Progenitor cell of endocrine pancreas (in vitro differentiated cells): ENCODE measurements at regions not wholly inside any gene's neighbourhood (a gene's known extent, or its start where the extent isn't known, plus 50 kb on each side); places are given as distances from the start of the nearest gene placed in this dataset.

Experiments
- DNase-seq: peaks from one replicate; pipeline ENCODE4 v3.0.0; 2021; ENCODE audit warnings: low spot score; ENCODE audit not compliant: unreplicated experiment
- H3K27ac Mint-ChIP-seq: 2 replicates; pipeline ENCODE4 v1.8.0; 2021; ENCODE audit warnings: mild to moderate bottlenecking, moderate library complexity, mixed read lengths
- H3K27me3 Mint-ChIP-seq: 2 replicates; pipeline ENCODE4 v1.8.0; 2021; ENCODE audit warnings: mixed read lengths
- H3K36me3 Mint-ChIP-seq: 2 replicates; pipeline ENCODE4 v1.8.0; 2022; ENCODE audit warnings: mixed read lengths; ENCODE audit not compliant: insufficient read depth
- H3K4me1 Mint-ChIP-seq: 2 replicates; pipeline ENCODE4 v1.8.0; 2021; ENCODE audit warnings: low read depth, mixed read lengths
- H3K4me3 Mint-ChIP-seq: 2 replicates; pipeline ENCODE4 v1.8.0; 2021; ENCODE audit warnings: low read depth, mild to moderate bottlenecking, moderate library complexity, mixed read lengths
- H3K9me3 Mint-ChIP-seq: 2 replicates; pipeline ENCODE4 v1.8.0; 2021; ENCODE audit warnings: low read depth, mixed read lengths
- TF ChIP-seq, protein P1 (sequence below): fragments of 200-600 bp; sonication (generic); IDR thresholded peaks from one replicate; pipeline ENCODE4 v1.5.0; 2021; ENCODE audit warnings: antibody characterized with exemption, mild to moderate bottlenecking; ENCODE audit not compliant: unreplicated experiment

DNA sequence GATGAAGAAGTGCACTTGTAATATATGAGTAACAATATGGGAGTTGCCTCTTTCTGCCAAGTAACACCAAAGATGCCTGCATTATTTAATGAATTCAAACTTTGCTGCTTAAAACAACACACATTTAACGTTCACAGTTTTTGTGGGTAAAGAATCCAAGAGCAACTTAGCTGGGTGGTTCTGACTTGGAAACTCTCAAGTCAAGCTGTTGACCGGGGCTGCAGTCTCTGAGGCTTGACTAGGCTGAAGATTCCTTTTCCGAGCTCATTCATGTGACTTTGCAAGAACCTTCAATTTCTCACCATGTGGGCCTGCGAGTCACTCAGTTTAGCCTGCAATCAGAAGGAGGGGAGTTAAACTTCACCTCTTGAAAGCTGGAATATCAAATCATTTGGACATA lies 53.0 kb upstream of the TRPC7 start:
- H3K4me1 Mint-ChIP-seq: peaks cover 6% of the 10 kb centered on the region
- H3K27ac Mint-ChIP-seq: no peak overlapping the region
- TF ChIP-seq, protein P1, sequence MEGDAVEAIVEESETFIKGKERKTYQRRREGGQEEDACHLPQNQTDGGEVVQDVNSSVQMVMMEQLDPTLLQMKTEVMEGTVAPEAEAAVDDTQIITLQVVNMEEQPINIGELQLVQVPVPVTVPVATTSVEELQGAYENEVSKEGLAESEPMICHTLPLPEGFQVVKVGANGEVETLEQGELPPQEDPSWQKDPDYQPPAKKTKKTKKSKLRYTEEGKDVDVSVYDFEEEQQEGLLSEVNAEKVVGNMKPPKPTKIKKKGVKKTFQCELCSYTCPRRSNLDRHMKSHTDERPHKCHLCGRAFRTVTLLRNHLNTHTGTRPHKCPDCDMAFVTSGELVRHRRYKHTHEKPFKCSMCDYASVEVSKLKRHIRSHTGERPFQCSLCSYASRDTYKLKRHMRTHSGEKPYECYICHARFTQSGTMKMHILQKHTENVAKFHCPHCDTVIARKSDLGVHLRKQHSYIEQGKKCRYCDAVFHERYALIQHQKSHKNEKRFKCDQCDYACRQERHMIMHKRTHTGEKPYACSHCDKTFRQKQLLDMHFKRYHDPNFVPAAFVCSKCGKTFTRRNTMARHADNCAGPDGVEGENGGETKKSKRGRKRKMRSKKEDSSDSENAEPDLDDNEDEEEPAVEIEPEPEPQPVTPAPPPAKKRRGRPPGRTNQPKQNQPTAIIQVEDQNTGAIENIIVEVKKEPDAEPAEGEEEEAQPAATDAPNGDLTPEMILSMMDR: no peak
- no peak overlapping the region for H3K4me3 Mint-ChIP-seq
- peaks cover 2% of the 10 kb centered on the region for H3K27me3 Mint-ChIP-seq
- DNase-seq: no peak
- H3K36me3 Mint-ChIP-seq: no peaks in the 10 kb centered on the region
- no peaks in the 10 kb centered on the region for H3K9me3 Mint-ChIP-seq
